Spleen (tissue), 7 donors: ENCODE measurements at regions not wholly inside any gene's neighbourhood (a gene's known extent, or its start where the extent isn't known, plus 50 kb on each side); places are given as distances from the start of the nearest gene placed in this dataset.

Experiments
- CTCF ChIP-seq, 11 experiments: fragments of 200-600 bp in 7 of 11; fragments of 450-650 bp in 4 of 11; sonication (generic) in 4 of 11; IDR thresholded peaks in 8 of 11; conservative IDR thresholded peaks in 3 of 11; 1 replicate in 7 of 11; 2 replicates in 4 of 11; pipeline versions ENCODE4 v1.4.0 to v1.8.0; 2016 to 2021; ENCODE audit warnings: antibody characterized with exemption in 11 of 11, inconsistent platforms in 4 of 11, mild to moderate bottlenecking in 1 of 11
- POLR2AphosphoS5 ChIP-seq, 3 donors: sonication (generic); formaldehyde crosslinking; IDR thresholded peaks; one replicate each; pipeline ENCODE4 v1.5.1; 2017; ENCODE audit warnings: antibody characterized with exemption in 3 of 3
- donor health status: DM: no; HTN: no; CAD: no; lungs with moderate emphysema.
- donor health status: DM: no; HTN: no; CAD: no.
- donor health status: DM: no; HTN: no; CAD: no.

GRCh38 chr5:128597156-128597555 is 59.1 kb upstream of the FBN2 start:
- TF ChIP-seq CTCF (IDR thresholded peaks at IDR 0.05 in 8 of 11, conservative IDR thresholded peaks at IDR 0.05 in 3 of 11) (no peak), POLR2AphosphoS5 (IDR thresholded peaks at IDR 0.05) (no peak)
